ENCODE measurements at regions not wholly inside any gene's neighbourhood (a gene's known extent, or its start where the extent isn't known, plus 50 kb on each side); places are given as distances from the start of the nearest gene placed in this dataset.

DNA sequence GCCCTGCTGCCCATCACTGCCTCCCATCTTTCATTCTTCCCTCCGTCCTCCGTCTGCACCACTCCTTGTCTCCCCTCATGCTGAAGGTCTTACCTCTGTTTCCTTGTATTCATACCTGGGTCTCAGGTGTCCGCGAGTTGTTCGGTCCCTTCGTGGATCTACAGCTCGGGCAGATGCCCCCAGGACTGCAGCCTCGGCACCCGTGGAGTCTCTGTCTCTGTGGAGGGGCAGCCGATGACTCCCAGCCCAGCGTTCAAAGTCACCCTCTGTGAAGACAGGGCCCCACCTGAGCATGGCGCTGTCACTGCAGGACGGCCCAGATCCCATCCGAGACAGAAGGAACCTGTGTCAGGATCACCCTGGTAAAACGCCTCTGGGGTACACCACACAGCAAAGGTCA, 480.0 kb upstream of the SALL3 start:
- no peak for TF ChIP-seq YY1 (IDR thresholded peaks at IDR 0.05; ENCODE audit: insufficient read depth, insufficient read length)
- no peak for TF ChIP-seq ZNF274 (IDR thresholded peaks at IDR 0.05; ENCODE audit: low read depth, low read length)
